Activated naive CD4-positive, alpha-beta T cell treated with anti-CD3 and anti-CD28 coated beads, Interleukin-2, amount 50 U/mL, for 24 hours (primary cell): ENCODE measurements at regions not wholly inside any gene's neighbourhood (a gene's known extent, or its start where the extent isn't known, plus 50 kb on each side); places are given as distances from the start of the nearest gene placed in this dataset.
"Not testable (repeated sequence)": the region's sequence is repeated elsewhere in the genome, so short reads cannot be mapped to it uniquely, and the experiment has no call there.

Experiments
- H3K27ac Mint-ChIP-seq: one replicate; pipeline ENCODE4 v1.8.0; 2021; ENCODE audit warnings: mild to moderate bottlenecking, mixed read lengths
- H3K27me3 Mint-ChIP-seq: one replicate; pipeline ENCODE4 v1.8.0; 2021; ENCODE audit warnings: mixed read lengths
- H3K36me3 Mint-ChIP-seq: one replicate; pipeline ENCODE4 v1.8.0; 2021; ENCODE audit warnings: mixed read lengths
- H3K4me1 Mint-ChIP-seq: one replicate; pipeline ENCODE4 v1.8.0; 2021; ENCODE audit warnings: mixed read lengths
- H3K4me3 Mint-ChIP-seq: one replicate; pipeline ENCODE4 v1.8.0; 2021; ENCODE audit warnings: mild to moderate bottlenecking, mixed read lengths
- H3K9me3 Mint-ChIP-seq: one replicate; pipeline ENCODE4 v1.8.0; 2021; ENCODE audit warnings: mixed read lengths

DNA sequence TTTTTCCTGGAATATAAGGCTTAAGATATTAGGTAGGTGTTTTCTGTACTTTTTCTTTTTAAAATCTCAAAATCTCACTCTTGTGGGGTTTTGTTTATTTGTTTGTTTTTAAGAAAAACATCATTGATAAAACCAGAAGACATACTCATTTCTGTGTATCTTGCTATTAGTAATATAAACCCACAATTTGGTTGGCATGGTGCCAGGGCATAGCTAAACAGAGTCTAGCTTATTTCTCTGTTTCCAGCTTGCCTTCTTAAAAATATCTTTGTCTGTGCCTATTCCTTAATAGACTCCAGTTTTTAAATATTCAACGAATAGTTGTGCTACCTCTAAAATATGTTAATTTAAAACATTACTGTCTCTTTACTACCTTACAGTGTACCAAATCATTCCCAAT, 1121.9 kb upstream of the PCDH20 start:
- H3K36me3 Mint-ChIP-seq = no peaks in the 10 kb centered on the region
- peaks cover 7% of the 10 kb centered on the region for H3K9me3 Mint-ChIP-seq
- H3K4me3 Mint-ChIP-seq = no peak overlapping the region
- H3K27me3 Mint-ChIP-seq = no peaks in the 10 kb centered on the region
- no peak overlapping the region for H3K27ac Mint-ChIP-seq
- no peaks in the 10 kb centered on the region for H3K4me1 Mint-ChIP-seq

DNA sequence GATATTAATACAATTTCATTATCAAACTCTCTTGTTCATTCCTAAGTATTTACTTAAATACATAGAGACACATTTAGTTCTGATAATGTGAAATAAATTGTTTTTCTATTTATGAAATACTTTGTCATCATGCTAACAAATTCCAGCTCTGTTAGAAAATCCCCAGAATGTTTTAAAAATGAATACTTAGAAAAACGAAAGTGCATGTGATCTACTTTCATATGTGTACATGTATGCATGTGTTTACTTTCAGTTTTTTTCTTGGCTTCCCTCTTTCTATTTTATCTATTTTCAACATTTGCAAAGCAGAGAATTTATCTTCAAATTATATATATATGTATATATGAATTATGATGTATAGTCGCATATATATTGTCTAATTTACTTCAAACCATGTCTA, 1110.0 kb upstream of the PCDH20 start:
- H3K4me3 Mint-ChIP-seq = no peak overlapping the region
- no peaks in the 10 kb centered on the region for H3K4me1 Mint-ChIP-seq
- H3K36me3 Mint-ChIP-seq = no peaks in the 10 kb centered on the region
- no peaks in the 10 kb centered on the region for H3K27me3 Mint-ChIP-seq
- no peak overlapping the region for H3K27ac Mint-ChIP-seq
- H3K9me3 Mint-ChIP-seq = peaks cover 3% of the 10 kb centered on the region

DNA sequence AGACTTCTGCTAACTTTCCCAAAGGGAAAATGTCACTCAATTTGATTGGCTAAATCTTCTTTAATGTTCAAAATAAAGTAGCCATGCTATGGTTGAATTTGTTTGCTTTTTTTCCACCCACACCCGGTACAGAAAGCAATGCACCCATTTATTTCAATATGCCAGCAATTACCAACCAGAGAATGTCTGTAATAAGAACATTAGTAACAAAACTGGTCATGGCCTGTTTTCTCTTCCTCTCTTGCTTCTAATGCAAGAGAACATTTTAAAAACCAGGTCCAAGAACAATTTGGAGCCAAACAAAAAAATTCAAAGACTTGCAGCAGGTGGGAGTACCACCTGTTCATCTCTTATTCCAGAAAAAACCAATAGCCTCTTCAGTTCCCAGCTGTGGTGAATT, 1108.8 kb upstream of the PCDH20 start:
- Mint-ChIP-seq H3K27ac (no peak overlapping the region), H3K36me3 (no peaks in the 10 kb centered on the region), H3K4me1 (no peaks in the 10 kb centered on the region), H3K27me3 (no peaks in the 10 kb centered on the region), H3K9me3 (no peaks in the 10 kb centered on the region), H3K4me3 (no peak overlapping the region)

DNA sequence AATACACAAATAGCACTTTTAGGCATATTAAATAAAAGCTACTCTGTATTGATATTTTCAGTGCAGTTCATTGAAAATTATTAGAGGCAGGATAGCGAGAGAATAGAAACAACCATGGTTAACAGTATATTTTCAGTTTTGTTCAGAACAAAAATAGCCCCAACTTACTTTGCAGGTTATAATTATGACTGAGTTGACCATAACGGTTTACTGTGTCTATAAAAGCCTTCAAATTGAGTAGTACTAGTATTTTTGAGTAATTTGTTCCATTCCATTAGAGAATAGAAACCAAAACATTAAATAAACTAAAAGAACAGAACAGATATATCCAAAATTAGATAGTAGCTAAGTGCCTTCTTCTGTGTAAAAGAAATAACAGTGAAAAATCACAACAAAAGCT, 1108.4 kb upstream of the PCDH20 start:
- no peaks in the 10 kb centered on the region for H3K9me3 Mint-ChIP-seq
- no peaks in the 10 kb centered on the region for H3K27me3 Mint-ChIP-seq
- no peak overlapping the region for H3K27ac Mint-ChIP-seq
- H3K4me1 Mint-ChIP-seq = no peaks in the 10 kb centered on the region
- no peaks in the 10 kb centered on the region for H3K36me3 Mint-ChIP-seq
- no peak overlapping the region for H3K4me3 Mint-ChIP-seq

DNA sequence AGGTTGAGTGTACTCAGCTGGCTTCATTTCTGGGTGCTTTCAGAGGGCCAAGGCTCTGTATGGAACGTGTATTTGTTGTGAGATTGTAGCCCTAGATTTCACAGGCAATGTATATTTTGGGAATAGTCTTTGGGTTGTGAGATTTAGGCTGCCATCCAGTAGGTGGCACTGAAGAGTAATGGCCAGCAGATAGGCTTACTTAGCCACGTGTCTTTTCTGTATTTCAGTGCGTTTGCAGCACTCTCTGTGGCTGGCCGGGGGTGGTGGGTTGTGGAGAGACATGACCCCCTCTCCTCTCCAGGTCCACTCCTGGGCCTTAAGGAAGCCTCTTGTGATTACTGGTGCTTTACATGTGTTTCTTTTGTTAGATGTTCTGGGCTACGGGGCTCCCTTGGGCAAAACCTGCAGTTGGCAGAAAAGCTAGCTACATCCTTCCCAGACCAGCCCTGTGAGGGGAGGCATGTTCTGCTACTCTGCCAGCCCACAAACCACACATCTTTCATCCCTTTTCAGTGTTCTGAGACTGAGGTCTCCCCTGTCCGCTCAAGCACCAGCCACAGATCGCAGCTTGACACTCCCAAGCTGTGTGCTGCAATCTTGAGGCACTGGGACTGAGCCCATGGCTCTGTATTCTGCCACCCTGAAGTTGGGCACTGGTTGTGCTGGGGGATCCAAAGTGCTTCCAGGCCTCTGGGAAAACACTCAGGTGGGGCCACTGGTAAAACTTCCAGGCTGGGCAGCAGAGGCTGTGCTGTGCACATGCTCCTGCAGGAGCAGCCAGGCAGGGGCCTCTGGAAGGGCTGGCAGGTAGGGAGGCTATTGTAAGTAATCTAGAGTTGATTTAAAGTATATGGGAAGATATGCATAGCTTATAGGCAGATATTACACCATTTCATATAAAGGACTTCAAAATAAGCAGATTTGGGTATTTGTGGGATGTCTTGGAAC, 1096.8 kb upstream of the PCDH20 start:
- Mint-ChIP-seq H3K27ac (no peak overlapping the region), H3K4me1 (no peaks in the 10 kb centered on the region), H3K36me3 (no peaks in the 10 kb centered on the region), H3K9me3 (peaks cover 5% of the 10 kb centered on the region), H3K4me3 (no peak overlapping the region), H3K27me3 (no peaks in the 10 kb centered on the region)

DNA sequence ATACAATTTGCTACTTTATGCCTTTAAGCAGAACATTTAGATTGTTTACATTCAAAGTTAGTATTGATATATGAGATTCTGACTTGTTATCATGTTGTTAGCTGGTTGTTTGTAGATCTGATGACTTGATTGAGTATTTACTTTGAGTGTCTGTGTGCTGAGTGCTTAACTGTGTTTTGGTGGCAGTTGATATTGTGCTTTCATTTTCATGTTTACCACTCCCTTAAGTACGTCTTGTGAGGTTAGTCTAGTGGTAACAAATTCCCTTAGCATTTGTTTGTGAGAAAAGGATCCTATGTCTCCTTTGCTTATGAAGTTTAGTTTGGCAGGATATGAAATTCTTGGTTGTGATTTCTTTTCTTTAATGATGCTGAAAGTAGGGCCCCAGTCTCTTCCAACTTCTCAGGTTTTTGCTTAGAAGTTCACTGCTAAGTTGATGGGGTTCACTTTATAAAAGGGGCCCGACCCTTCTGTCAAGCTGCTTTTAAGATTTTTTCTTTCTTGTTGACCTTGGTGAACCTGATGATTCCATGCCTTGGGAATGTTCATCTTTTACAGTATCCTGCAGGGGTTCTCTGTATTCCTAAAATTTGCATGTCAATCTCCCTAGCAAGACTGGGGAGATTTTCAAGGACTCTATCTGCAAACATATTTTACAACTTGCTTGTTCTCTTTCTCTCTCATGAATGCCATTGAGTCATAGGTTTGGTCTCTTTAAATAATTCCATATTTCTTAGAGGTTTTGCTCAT, 1095.4 kb upstream of the PCDH20 start:
- Mint-ChIP-seq H3K36me3 (no peaks in the 10 kb centered on the region), H3K4me1 (no peaks in the 10 kb centered on the region), H3K27ac (no peak overlapping the region), H3K27me3 (no peaks in the 10 kb centered on the region), H3K9me3 (peaks cover 3% of the 10 kb centered on the region), H3K4me3 (no peak overlapping the region)

DNA sequence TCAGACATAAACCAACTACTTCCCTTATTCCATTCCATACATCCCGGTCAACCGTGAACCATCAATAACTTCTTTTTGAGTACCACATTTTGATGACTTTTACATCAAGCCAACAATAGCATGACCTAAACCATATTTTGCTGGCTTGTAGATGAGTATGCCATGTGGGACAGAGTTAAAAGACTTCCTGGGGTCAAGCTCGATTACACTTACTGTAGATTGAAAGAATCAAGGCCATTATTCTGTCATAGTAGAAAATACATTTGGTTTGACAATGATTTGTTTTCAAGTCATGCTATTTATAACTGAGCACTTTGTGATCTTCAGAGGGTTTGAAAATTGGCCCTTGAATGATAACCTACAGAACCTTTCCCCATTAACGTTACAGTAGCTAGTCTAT, 1086.9 kb upstream of the PCDH20 start:
- Mint-ChIP-seq H3K9me3 (no peaks in the 10 kb centered on the region), H3K27ac (no peak overlapping the region), H3K4me1 (no peaks in the 10 kb centered on the region), H3K27me3 (no peaks in the 10 kb centered on the region), H3K4me3 (no peak overlapping the region), H3K36me3 (no peaks in the 10 kb centered on the region)

DNA sequence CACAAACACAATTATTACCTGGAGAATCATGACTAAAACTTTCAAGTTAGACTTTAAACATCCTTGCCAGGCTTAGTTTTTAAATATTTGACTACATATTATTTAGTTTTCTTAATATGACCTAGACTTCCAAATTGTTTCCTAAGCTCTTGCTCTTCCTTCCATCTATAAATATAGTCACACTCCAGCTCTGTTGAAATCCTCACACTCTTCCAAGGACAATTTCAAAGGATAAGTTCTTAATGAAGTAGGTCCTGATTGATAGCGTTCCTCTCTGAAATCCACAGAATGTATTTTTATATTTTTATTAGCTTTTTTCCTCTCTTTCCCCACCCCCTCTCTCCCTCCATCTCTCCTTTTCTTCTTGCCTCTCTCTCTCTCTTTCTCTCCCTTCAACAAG, 1074.1 kb upstream of the PCDH20 start:
- Mint-ChIP-seq H3K27me3 (no peaks in the 10 kb centered on the region), H3K4me3 (no peak overlapping the region), H3K9me3 (no peaks in the 10 kb centered on the region), H3K36me3 (no peaks in the 10 kb centered on the region), H3K27ac (no peak overlapping the region), H3K4me1 (no peaks in the 10 kb centered on the region)

DNA sequence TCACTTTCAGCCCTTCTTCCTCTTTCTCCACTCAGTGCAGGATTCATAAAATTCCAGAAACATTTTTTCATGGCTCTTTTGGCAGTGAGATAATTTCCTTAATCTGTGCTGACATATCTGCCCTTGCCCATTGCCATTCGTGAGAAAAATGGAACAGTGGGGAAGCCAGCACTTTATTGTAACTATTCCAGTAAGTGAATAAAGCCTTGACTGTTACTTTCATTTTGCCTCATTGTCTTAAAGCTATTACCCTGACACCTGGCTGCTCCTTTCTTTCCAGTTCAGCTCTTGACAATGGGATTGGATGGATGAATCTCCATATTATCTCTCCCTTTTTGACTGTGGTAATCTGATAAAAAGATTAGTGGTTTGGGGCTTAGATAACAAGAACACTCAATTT, 1068.1 kb upstream of the PCDH20 start:
- no peak overlapping the region for H3K4me3 Mint-ChIP-seq
- H3K27me3 Mint-ChIP-seq = no peaks in the 10 kb centered on the region
- H3K9me3 Mint-ChIP-seq = peaks cover 5% of the 10 kb centered on the region
- no peaks in the 10 kb centered on the region for H3K36me3 Mint-ChIP-seq
- H3K4me1 Mint-ChIP-seq = no peaks in the 10 kb centered on the region
- H3K27ac Mint-ChIP-seq = no peak overlapping the region

DNA sequence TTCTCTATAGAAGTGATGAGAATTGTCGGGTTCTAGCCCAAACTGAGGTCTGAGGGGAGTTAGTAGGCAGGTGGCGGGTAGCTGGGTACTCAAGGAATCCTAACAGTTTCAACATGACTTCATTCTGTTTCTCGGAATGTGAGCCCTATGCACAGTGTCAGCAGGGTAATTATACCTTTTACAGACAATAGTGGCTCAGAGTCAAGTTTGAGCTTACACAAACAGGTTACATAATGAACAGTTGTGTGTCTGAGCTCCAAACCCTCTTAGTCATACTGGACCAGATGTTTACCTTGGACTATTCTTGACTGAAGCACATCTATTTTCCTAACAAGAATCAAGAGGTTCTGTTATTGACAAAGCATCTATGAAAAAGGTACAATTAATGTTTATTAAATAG, 1066.7 kb upstream of the PCDH20 start:
- Mint-ChIP-seq H3K9me3 (peaks cover 5% of the 10 kb centered on the region), H3K27ac (no peak overlapping the region), H3K4me1 (no peaks in the 10 kb centered on the region), H3K36me3 (no peaks in the 10 kb centered on the region), H3K27me3 (no peaks in the 10 kb centered on the region), H3K4me3 (no peak overlapping the region)

DNA sequence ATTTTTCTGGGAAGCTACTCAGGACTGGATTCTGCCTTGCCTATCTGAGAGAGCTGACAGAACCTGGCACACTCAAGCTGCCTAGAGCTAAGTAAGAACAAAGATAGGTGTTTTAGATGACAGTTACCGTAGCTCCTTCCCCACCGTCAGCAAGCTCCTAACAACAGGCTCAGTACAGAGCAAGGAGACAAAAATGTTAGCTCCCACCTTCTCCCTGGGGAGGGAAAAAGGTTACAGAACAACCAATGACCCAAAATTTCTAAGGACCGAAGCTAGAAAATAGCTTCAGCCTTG, 1058.2 kb upstream of the PCDH20 start:
- no peak overlapping the region for H3K27ac Mint-ChIP-seq
- no peaks in the 10 kb centered on the region for H3K36me3 Mint-ChIP-seq
- H3K4me3 Mint-ChIP-seq = no peak overlapping the region
- H3K27me3 Mint-ChIP-seq = no peaks in the 10 kb centered on the region
- H3K9me3 Mint-ChIP-seq = peaks cover 13% of the 10 kb centered on the region
- H3K4me1 Mint-ChIP-seq = no peaks in the 10 kb centered on the region

DNA sequence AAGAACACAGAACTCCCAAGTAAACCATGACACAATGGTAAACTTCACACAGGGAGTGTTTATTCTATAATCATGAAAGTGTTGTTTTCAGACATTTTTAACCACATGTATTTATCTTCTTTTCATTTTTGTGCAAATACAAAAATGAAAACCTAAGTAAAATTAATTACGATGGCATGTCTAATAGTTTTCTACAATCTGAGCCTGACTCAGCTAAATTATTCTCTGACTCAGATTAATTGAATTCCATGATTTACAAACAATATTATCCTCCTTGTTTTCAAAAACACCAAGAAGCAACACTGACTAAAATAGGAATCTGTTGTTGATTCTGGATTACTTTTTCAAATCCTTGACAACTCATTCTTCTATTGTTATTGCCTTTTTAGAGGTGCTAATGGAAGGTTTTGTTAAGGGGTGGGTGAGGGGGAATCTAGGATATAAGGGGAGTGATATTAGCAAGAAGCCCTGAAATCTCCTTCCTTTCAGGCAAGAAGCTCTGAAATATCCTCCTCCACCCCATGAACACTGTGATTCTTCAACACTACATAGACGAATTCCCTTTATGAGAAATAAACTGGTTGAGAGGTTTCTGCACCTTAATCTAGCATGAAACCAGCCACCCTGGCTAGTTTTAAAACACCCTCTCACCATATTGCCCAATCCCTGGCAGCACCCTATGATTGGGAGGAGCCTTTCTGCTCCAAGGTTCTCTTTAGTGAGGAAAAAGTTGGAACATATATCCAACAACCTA, 1057.7 kb upstream of the PCDH20 start:
- Mint-ChIP-seq H3K4me1 (no peaks in the 10 kb centered on the region), H3K9me3 (peaks cover 13% of the 10 kb centered on the region), H3K4me3 (no peak overlapping the region), H3K27ac (no peak overlapping the region), H3K36me3 (no peaks in the 10 kb centered on the region), H3K27me3 (no peaks in the 10 kb centered on the region)

DNA sequence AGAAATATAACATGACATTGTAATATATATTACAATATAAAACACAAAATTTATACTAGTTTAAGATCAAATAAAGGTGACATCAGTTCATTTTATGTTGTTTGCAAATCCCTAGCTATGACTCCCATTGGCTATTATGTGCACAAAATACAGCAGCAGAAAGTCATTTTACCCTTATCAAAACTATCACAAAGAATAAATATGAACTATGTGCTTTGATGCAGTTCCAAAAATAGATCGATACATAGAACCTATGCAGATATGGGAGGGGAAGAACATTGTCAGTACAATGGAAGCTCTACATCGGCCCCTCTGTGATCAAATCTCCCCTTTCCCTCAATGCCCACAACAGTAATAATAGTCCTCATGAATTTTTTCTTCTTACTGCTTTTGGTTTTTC, 1038.1 kb upstream of the PCDH20 start:
- no peaks in the 10 kb centered on the region for H3K36me3 Mint-ChIP-seq

DNA sequence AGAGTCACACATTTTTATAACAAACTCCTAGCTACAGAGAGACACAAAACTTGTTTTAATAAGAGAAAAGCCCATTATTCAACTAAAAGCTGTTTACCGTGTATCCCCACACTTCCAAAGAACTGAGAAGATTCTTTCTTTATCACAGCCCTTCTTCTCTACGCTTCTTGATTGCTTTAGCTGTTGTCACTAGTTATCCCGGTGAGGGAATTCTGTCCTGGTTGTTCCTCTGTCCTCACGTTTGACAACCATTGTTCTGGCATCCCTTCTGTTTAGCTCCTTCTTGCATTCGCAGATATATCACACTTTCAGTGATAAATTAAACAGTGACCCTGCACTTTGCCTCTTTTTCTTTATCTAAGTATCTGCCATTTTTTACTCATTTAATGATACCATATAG, 1035.1 kb upstream of the PCDH20 start:
- H3K4me1 Mint-ChIP-seq = no peaks in the 10 kb centered on the region
- no peak overlapping the region for H3K27ac Mint-ChIP-seq
- no peak overlapping the region for H3K4me3 Mint-ChIP-seq
- no peaks in the 10 kb centered on the region for H3K36me3 Mint-ChIP-seq
- H3K9me3 Mint-ChIP-seq = no peaks in the 10 kb centered on the region
- H3K27me3 Mint-ChIP-seq = no peaks in the 10 kb centered on the region

More for the DNA sequence above, 1038.1 kb upstream of the PCDH20 start:
- Mint-ChIP-seq H3K9me3 (no peaks in the 10 kb centered on the region), H3K4me1 (no peaks in the 10 kb centered on the region), H3K27me3 (no peaks in the 10 kb centered on the region), H3K27ac (no peak overlapping the region), H3K4me3 (no peak overlapping the region)

DNA sequence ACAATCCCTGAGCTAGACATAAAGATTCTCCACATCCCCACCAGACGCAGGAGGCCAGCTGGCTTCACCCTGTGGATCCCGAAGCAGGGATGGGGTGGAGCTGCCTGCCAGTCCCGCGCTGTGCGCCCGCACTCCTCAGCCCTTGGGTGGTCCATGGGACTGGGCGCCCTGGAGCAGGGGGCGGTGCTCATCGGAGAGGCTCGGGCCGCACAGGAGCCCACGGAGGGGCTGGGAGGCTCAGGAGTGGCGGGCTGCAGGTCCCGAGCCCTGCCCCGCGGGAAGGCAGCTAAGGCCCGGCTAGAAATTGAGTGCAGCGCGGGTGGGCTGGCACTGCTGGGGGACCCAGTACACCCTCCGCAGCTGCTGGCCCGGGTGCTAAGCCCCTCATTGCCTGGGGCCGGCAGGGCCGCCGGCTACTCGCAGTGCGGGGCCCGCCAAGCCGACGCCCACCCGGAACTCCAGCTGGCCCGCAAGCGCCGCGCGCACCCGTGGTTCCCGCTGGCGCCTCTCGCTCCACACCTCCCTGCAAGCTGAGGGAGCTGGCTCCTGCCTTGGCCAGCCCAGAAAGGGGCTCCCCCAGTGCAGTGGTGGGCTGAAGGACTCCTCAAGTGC, 1032.2 kb upstream of the PCDH20 start:
- H3K36me3 Mint-ChIP-seq, H3K27ac Mint-ChIP-seq, H3K9me3 Mint-ChIP-seq, H3K4me1 Mint-ChIP-seq, H3K4me3 Mint-ChIP-seq, H3K27me3 Mint-ChIP-seq: not testable (repeated sequence)

DNA sequence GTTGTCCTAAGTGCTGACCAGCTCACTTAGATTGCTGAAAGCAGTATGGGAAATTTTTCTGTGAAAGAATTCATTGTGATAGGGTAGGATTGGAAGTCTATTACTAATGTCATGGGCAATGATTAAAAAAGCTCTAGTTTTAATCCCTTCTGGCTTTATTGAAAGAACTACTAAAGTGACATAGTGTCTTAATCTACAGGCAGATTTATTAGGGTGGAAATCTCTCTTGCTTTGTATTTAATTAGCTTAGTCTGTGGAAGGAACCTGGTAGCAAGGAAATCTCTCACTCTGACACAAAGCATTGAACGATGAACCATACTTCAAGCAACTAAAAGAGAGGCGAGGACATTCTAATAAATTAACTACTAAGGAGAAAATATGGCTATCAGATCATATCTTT, 1029.2 kb upstream of the PCDH20 start:
- no peak overlapping the region for H3K27ac Mint-ChIP-seq
- no peaks in the 10 kb centered on the region for H3K36me3 Mint-ChIP-seq
- H3K27me3 Mint-ChIP-seq = no peaks in the 10 kb centered on the region
- no peak overlapping the region for H3K4me3 Mint-ChIP-seq
- no peaks in the 10 kb centered on the region for H3K4me1 Mint-ChIP-seq
- peaks cover 5% of the 10 kb centered on the region for H3K9me3 Mint-ChIP-seq
